Renal pelvis (tissue), 1 donor: ENCODE measurements at regions not wholly inside any gene's neighbourhood (a gene's known extent, or its start where the extent isn't known, plus 50 kb on each side); places are given as distances from the start of the nearest gene placed in this dataset.
"Not testable (repeated sequence)": the region's sequence is repeated elsewhere in the genome, so short reads cannot be mapped to it uniquely, and the experiment has no call there.

Source experiments
- DNase-seq: peaks from one replicate; pipeline ENCODE4 v3.0.0-alpha.2; 2013

DNA sequence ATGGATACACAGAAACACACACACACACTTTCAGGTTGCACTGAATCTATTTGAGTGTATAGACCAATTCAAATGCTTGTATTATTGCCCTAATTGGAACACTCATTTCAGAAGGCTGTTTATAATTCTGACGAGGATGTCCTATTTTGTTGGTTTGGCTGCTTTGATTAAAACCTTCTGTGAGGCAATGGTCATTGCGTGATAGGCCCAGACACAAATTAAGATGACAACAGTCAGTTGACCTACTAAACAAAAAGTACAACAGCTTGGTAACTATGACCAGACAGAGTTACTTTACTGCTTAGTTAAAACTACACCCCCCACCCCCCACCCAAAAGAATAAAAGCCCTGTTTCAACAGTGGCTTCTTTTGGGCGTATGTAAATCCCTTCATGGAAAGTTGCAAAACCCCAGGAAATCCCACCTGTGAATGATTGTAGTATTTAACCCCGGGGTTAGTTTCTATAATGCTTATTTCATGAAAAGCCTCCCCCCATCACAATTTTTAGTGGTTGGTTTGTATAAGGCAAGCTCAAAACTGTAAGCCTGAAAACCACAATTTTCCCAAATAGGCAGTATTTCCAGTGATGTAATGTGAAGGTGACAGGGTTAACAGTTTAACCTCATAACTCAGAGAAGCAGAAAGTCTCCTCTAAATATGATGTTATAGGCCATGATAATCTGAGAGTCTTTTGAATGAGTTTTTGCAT is 340.8 kb downstream of the FGF10 start:
- peak; percentile 35 for DNase-seq

DNA sequence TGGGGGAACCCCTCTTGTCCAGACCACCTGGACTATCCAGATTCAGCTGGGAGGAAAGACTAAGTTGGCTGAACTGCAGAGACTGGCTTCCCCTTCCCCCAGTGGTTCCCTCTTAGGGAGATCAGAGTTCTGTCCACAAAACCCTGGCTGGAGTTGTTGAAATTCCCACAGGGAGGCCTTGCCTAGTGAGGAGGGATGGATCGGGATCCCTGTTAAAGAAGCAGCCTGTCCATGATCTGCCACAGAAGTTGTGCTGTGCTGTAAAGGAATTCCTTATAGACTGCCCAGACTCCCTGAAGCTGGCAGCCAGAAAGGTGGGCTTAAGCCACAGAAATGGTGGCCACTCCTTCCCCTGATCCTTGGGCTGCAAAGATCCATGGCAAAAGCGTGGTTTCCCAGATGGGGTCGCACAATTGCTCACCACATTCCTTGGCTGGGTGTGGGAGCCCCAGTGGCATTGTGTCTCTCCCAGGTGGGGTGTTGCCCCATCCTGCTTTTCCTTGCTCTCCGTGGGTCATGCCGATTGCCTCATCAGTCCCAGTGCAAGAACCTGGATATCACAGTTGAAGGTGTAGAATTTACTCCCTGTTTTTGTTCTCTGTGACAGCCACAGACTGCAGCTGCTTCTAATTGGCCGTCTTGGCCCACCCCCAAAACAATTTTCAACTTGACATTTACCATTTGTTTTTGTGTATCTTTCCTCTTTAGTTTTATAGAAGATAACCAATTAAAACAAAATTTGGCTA is 342.4 kb downstream of the FGF10 start:
- no peak for DNase-seq

DNA sequence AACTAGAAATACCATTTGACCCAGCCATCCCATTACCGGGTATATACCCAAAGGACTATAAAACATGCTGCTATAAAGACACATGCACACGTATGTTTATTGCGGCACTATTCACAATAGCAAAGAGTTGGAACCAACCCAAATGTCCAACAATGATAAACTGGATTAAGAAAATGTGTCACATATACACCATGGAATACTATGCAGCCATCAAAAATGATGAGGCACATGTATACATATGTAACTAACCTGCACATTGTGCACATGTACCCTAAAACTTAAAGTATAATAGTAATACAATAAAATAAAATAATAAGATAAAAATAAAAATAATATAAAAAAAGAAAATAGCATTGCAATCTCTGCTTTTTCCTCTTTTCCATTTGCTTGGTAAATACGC is 344.7 kb downstream of the FGF10 start:
- not testable (repeated sequence) for DNase-seq

DNA sequence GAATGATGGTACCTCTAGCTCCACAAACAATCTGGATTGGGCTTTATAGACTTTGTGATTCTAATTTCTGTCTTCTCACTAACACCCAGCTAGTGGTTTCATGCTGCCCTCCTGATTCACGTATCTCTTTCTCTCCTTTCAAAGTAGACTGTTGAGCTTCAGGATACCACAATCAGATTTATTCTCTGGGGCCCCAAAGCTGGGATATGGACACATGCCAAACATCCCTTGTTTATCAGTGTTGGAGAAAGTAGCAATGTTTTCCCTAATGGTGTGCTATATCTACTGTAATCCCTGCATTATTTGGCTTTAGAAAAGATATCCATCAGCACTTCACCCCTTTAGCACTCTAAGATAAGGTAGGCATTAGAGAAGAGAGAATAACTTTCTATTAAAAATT is 361.0 kb downstream of the FGF10 start:
- no peak for DNase-seq

DNA sequence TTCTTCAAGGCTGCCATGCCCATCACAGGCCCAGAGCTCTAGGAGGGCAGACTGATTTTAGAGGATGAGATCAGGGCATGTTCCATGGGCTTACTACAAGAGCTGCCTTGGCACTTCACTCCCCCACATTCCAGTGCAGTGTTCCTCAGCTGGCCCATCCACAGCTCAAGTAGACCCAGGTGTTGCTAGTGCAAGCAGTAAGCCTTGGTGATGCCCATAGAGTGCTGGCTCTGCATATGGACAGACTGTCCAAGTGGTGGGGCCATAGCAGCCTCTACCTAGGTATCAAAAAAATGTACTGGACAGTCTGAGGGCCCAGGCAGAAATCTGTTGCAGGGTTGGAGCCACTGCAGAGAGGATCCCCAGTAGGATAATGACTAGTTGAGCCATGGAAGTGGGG is 366.6 kb downstream of the FGF10 start:
- no peak for DNase-seq

DNA sequence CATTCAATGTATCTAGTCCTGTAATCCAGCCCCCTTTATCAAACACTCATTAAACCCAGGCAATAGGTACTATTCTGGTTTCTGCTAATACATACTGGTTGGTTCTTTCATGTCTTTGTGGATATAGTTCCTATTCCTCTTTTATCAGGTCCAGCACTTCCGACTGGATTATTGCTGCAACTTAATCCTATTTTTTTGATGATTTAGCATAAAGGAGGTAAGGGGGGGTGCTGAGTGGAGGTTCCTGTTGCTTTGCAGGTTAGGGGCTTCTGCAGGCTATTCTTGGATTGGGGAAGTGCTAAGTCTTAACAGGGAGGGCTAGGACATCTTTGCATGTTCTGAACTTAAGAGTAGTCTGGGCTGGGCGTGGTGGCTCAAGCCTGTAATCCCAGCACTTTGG is 377.7 kb downstream of the FGF10 start:
- no peak for DNase-seq

DNA sequence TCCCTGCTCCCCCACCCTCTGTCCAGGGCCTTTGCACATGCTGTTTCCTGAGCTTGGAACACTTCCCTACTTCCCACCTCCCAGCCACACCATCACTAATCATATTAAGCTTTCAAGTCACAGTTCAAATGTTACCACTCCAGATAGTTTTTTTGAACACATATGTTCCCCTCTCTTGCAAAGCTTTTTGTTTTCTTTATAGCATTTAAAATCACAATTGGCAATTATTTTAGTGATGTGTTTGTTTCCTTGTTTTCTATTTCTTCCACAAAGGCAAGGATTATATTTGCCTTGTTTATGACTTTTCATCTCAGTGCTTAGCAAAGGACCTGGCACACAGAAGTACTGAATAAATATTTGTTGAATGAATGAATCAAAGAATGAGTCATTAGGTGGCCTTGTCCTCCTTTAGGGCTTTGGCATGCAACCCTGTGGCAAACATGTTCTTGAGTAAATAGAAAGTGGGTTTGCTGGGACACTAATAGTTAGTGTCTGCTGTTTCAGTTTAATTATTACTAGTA is 386.8 kb downstream of the FGF10 start:
- no peak for DNase-seq

DNA sequence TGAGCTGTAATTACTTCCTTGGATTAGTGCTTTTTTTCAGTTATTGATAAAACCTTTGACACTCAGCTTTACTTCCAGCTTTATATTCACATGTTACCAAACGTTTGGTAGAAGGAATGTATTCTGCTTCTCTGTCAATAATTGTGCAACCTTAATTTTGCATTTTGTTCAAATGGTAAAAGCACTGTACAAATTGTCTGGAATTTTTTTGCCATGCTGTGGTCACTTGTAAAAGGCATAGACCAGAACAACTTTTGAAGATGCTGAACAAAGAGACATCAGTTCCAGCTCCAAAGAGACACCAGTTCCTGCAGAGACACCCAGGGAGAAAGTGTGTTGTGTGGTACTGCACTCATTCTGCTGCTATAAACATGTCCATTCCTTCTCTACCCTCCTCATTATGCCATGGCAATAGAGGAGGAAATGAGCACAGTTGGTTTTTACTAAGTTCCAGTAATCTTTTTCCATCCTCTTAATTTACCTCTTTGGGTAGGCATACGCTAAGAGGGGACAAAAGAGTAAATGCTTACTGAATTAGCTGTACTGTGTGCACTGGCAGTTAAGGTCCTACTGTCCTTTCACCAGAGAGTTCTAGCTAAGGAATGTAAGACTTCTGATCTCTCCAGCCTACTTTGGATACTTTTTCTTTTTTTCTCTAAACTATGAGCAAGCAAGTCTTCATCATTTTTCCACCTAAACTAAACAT is 387.4 kb downstream of the FGF10 start:
- no peak for DNase-seq

DNA sequence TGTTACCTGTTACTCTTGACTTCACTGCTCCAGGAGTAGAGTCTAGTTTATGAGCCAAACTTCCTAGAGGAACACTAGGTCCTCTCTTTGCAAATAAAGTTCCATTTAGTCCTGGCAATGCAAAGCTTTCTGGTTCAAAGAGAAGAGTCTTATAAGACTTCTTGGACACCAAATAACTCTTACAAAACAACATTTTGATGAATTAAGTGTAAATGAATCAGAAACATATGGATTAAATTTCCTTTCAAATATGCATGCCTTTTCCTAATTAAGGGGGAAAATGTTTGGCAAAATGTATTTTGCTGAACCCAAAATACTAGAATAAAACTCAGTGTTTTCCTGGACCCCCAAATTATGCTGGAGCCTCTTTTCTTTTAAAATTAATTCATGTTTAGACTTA is 388.0 kb downstream of the FGF10 start:
- DNase-seq = no peak

DNA sequence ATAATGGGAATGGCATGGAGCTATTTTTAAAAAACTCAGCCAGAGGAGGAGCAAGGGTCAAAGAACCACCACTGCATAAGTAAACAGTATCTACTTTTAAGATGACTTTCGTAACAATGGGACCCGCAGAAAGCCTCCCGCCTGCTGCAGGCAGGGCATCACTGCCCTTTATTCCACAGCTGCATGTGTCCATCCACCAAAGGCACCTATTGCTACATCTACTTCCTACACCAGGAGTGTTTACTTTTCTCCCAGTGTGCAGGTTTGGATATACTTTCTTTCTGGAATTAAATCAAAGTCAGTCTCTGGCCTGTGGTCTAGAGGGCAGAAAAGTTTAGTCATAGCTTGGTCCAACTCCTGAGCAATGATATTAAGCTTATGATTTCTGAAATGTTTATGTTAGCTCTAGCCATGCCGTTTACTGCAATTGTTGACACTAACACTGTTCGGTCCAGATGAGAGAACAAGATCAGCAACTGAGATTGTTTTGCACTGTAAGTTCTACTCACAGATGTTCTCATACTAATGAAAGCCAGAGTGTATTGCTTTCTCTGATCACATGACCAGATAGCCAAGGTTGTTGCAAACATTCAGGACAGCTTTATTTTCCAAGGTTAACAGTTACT is 391.5 kb downstream of the FGF10 start:
- DNase-seq = no peak

DNA sequence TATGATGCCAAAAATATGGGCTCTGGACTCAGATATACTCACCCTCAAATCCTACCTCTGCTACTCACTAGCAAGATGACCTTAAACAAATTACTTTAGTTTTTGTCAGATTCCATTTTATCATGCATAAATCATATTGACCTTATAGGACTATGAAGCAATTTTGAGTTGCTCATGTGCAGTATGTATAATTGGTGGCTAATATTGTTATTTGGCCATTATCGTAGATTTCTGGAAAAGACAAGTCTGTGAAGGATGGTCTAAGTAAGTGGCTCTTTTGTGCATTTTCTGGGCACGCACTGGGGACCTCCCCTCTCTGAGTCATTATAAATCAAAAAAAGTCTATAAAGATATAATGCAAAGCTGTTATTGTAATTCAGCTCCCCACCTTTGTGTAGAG is 393.0 kb downstream of the FGF10 start:
- DNase-seq = no peak

DNA sequence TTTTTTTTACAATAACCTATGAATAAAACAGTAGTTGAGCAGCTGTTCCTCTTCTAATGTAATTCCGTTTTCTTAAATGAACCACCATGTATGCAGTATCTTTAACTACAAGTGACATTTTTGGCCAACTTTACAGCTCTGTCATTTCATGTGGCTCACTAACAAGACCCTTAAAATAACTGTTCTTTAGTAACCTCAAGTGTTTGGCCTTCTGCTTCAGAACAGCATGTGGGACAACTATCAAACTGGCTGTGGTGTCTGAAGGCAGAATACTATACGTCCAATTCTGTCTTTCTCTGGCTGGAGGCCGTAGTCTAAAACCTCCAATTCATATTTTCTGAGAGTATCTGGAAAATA is 391.4 kb downstream of the NNT start:
- DNase-seq = peak; percentile 15

DNA sequence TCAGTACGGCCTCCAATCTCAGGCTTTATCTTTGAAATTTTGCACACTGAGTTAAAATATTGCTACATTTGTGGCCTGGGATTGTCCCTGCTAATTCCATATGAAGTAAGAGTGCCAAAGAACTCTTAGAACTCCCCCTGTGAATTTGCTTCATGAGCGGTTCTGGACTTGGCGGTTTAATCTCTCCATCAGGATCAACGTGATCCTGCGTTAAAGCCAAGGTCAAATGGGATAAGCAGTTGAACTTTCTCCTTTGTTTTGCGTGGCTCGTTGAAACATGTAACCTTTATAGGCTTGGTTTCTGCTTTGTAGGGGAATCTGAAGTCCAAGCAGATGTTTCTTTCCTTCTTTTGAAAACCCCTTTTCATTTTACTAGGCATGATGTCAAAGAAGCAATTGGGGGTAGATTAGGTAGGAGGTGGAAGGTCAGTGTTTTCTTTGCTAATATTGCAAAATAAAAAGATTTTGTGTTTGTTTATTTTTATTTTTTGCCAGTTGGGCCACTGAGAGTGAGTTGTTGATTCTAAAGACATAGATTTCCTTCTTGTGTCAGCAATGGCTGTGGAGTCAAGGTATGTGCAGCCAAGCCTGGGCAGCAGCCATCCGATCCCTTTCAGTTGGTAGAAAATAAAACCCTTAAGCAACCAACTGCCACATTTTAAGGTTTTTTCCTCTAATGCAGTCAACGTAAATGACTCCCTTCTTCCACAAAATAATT is 390.8 kb downstream of the NNT start:
- peak; percentile 21 for DNase-seq

DNA sequence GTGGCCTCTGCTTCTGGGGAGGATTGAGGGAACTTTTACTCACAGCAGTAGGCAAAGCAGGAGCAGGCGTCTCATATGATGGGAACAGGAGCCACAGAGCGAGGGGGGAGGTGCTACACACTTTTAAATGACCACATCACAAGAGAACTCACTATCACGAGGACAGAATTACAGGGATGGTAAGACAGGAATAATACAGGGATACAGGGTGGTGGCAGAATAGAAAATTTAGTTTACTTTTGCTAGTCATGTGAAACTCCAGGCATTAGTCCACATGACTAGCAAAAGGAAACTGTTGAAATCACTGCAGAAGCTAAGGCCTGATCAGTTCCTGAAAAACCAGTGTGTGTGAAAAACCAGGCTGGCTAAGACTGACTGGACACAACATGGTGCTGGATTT is 382.4 kb downstream of the NNT start:
- DNase-seq = no peak

DNA sequence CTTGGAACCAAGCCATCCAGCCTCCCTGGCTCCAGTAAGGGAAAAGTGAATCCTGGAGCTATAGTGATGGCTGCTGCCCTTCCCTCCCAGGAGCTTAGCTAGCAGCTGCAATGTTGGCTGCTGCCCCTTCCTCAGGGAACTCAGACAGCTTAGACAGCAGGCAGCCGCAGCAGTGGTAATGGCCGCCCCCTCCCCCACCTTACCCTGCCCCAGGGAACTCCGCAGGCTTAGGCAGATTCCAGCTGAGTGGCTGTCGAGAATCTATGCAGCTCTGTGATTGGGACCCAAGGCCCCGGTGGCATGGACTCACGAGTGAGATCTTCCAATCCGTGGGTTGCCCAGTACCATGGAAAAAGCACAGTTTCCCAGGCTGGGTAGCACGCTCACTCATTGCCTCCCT is 378.6 kb downstream of the NNT start:
- no peak for DNase-seq

DNA sequence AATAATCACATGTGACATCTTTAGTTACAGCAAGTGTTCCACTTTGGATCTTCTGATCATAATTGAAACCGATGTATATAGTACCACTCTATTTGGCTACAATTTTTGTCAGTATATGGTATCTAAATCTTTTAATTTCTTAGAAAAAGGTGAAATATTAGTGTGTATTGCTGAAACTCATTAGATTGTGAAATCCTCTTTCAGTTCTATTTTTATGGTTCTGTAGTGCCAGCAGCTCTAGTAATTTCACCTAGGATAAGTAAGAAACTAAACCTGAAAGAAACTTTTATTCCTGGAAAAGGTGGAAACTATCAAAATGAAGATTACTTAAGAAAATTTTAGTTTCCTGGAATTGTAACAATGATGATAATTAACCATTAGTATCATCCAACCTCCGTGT is 370.9 kb downstream of the NNT start:
- no peak for DNase-seq

DNA sequence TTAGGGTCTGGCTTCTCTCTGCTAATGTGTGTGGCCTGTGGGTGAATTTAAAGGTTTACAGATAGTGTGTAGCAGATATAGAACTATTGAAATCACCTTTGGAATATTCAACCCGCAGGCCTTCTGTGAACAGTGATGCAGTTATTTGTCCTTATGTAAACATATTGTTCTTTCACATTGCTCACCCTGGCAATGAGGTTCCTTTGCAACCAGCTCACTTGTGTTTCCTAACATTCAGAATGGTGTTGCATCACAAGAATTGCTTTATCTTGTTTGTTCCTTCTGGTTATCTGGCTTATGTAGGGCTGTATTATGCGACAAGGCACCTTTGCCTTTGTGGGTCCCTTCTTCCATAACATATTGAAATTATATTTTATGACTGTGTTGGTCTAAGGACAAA is 370.3 kb downstream of the NNT start:
- no peak for DNase-seq

DNA sequence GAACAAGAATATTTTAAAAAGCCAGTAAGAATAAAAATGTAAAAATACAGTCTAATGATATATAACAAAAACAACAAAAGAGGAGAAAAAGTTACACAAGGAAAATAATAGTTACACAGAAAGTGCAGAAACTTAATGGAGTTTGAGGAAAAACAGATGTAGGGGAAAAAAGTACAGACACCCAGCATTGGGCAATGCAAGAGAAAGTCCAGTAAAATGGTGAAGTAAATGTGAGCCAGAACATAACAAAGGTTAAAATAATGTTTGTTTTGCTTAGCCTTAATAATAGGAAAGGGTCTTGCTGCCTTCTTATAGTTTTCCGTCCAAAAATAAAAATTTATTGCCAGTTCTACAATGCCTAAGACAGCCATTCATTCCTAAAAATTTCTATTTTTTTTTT is 364.2 kb downstream of the NNT start:
- DNase-seq = peak; percentile 42

DNA sequence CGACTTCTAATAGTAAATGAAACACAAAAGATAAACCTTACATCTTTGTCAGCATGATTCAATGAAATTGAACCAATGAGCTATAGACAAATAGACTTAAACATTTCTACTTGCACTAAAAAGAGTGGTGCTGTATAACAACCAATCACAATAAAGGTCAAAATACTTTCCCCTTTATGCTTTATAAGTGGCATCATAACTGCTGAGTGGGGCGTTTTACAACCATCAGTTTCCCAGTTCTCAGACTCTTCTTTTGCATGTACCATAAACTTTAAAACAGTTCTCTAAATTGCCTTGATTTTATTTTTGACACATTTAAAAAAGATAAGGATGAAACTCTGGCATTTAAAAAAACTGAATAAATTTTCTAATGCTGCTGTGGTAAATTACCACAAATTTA is 356.2 kb downstream of the NNT start:
- DNase-seq = no peak

DNA sequence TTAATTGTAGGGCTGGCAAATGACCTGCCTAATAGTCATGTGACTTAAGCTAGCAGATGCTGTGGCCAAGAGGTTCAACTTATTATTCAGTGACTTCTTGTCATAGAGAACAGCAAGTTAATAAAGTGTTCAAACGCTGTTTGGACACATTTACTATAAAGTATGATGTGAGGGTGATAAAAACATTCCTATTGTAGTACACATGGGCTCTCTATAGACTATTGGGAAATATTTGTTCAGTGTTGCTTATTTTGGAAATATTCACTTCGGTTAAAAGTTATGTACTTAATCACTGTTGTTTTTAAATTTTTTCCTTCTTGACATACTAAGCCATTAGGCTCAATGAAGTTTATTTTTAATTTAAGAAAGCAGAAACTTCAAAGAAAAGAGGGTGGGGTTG is 345.0 kb downstream of the NNT start:
- no peak for DNase-seq

DNA sequence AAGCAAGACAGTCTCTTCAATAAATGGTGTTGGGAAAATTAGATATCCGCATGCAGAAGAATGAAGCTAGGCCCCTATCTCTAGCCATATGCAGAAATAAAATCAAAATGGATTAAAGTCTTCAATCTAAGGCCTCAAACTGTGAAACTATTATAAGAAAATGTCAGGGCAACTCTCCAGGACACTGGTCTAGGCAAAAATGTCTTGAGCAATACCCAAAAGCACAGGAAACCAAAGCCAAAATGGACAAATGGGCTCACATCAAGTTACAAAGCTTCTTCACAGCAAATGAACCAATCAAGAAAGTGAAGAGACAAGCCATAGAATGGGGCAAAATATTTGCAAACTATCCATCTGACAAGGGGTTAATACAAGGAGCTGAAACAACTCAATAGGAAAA is 338.8 kb downstream of the NNT start:
- no peak for DNase-seq

DNA sequence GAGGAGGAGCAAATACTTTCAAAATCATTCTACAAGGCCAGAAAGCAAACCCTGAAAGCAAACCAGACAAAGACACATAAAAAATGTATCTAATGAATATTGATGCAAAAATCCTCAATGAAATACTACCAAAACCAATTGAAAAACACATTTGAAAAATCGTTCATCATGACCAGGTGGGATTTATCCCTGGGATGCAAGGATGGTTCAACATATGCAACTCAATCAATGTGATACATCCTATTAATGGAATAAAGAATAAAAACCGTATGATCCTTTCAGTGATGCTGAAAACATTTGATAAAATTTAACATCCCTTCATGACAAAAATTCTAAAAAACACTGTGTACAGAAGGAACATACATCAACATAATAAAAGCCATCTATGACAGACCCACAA is 337.6 kb downstream of the NNT start:
- no peak for DNase-seq
